AG08395 (cell line): ENCODE measurements at regions not wholly inside any gene's neighbourhood (a gene's known extent, or its start where the extent isn't known, plus 50 kb on each side); places are given as distances from the start of the nearest gene placed in this dataset.
A peak's percentile ranks its signal among the peaks of the same experiment; 100 is the strongest.
"Not testable (repeated sequence)": the region's sequence is repeated elsewhere in the genome, so short reads cannot be mapped to it uniquely, and the experiment has no call there.

Experiments
- DNase-seq: peaks from one replicate; pipeline ENCODE4 v3.0.0; 2012; ENCODE audit warnings: mixed read lengths, low spot score

DNA sequence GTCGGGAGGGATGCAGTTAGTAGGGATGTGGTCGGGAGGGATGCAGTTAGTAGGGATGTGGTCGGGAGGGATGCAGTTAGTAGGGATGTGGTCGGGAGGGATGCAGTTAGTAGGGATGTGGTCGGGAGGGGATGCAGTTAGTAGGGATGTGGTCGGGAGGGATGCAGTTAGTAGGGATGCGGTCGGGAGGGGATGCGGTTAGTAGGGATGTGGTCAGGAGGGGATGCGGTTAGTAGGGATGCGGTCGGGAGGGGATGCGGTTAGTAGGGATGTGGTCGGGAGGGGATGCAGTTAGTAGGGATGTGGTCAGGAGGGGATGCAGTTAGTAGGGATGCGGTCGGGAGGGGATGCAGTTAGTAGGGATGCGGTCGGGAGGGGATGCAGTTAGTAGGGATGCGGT lies 96.2 kb downstream of the BDH1 start:
- DNase-seq, result not testable (repeated sequence)

DNA sequence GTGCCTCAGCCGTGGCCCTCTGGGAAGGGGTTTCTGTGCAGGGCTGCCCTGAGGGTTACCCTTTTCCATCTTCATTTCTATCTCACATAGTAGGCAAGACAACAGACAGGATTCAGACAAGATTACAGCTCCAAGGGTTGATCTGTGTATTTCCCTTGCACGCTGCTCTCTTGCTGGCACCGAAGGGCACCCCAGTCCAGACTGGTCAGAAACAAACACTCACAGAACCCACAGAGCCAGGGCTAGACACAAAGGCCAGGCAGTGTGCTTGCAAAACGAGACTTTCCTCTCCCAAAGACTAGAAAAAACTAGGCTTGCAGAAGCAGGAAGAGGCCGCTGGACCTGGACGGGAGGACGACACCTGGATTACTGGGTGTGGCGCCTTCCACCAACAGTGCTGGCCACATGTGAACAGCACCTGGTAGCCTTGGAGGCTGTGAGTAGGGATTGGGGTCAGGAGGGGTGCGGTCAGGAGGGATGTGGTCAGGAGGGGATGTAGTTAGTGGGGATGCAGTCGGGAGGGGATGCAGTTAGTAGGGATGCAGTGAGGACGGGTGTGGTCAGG lies 96.8 kb downstream of the BDH1 start:
- DNase-seq, result no peak

GRCh38 chr3:197458179-197458707 lies 97.5 kb downstream of the BDH1 start:
- DNase-seq, result no peak

GRCh38 chr3:197456261-197457091 lies 99.3 kb downstream of the BDH1 start:
- peak; percentile 95 for DNase-seq

DNA sequence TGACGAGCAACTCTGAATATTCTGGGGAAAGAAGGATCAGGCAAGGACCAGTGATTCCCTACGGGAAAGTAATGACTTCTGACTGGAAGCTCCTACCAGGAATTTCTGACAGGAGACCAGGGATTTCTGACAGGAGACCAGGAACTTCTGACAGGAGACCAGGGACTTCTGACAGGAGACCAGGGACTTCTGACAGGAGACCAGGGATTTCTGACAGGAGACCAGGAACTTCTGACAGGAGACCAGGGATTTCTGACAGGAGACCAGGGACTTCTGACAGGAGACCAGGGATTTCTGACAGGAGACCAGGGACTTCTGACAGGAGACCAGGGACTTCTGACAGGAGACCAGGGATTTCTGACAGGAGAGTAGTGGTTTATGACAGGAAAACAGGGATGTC lies 100.9 kb downstream of the BDH1 start:
- not testable (repeated sequence) for DNase-seq

DNA sequence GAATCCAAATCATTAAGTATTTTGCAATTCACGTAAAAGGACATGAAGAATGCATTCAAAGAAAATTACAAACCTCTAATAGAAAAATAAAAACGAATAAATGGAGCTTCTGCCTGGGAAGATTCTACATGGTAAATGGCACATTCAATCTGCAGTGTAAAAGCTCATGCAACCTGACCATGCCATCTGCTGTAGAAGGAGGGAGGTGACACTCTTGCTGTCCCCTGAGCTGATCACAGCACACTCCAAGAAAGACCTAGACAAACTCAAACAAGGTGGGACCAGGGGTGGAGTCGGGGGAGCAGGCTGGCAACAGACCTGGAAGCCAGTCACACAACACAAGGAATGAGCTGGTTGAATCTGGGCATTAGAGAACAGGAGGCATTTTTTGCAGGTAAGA lies 101.8 kb downstream of the BDH1 start:
- peak; percentile 28 for DNase-seq

DNA sequence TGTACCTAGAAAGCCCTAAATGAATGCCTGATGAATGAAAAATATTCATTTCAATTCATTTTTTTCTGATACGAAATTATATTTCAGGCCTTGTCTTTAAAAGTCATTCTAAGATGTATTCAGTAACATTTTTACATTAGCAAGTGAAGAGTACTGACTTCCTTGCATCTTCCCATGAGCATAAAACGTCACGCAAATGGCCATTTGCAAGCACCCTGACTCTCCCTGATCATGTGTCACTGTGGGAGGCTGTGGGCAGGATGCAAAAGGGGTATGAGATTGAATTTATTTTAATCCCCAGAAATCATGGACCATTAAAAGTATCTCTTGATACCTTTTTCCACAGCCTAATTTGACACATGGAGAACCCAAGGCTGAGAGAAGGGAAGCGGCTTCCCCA lies 105.0 kb downstream of the BDH1 start:
- no peak for DNase-seq

DNA sequence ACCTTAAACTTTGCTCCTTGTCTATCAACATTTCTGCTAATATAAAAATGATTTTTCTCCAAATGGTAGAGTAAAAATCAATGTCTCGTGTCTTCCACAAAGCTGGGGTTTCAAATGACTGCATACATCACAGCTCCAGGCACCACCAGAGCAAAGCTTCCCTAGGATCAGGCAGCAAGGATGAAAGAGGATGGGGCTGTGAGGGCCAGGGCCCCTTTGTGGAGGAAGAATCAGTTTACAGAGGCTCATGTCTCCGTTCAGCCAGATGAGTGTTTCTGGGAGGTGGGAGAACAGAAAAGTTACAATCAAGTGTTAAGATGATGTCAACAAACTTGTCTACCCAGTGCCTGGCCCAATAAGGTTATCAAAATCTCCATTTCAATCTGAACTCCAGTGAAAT lies 105.5 kb downstream of the BDH1 start:
- DNase-seq, result no peak

- DNase-seq, result not testable (repeated sequence)
These were observed 106.6 kb downstream of the BDH1 start for GRCh38 chr3:197449181-197449580.

- DNase-seq, result not testable (repeated sequence)
These were observed 108.0 kb downstream of the BDH1 start for GRCh38 chr3:197447781-197448180.

DNA sequence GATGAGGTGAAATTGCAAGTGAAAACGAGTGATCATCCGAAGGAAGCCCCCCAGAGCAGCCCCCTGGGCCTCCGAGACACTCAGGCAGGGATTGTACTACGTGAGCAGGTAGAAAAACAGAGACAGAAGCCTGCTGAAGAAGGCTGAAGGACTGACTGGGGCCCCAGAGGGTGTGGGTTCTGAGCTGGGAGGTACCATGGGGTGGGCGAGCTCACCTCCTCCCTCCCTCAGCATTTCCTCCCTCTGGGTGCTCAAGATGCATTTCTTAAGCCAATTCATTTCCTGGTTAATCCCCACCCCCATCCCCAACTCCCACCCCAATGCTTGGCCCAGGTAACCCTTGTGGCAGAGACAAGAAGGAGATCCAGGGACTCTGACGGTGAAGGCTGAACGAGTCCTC lies 108.7 kb downstream of the BDH1 start:
- DNase-seq, result no peak

GRCh38 chr3:197446700-197447056 lies 109.1 kb downstream of the BDH1 start:
- no peak for DNase-seq

DNA sequence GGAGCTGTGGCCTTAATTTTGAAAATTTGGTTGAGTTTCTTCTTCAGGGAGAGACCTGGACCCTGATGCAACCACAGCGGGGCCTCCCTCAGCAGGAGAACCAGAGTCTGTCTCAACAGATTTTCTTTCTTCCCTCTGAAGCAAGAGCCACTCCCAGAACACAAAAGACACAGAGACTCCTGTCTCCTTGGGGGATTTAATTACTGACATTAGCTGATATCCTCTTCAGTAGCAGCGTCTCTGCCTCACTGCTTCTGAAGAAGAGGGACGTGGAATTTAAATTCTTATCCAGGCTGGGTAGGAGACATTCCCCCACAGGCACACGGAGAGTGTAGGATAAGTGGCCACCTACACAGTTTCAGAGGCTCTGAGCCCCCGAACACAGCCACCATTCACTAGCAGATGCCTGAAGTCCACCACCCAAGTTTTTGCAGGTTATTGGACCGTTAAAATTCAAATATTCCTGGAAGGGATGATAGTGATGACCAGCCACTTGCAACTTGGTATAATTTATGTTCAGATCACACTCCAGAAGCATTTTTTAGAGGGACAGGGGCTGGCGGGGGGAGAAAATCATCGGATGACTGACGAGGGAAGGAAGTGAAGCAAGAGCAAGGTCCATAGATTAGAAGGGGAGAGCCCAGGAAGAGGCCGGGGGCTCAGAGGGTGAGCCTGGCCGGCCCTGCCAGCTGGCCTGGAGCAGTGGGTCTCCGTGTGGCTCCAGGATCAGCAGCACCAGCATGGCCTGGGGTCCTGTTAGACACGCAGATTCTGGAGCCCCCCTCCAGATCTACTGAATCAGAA lies 109.7 kb downstream of the BDH1 start:
- DNase-seq, result no peak

GRCh38 chr3:197444793-197445379 lies 110.9 kb downstream of the BDH1 start:
- no peak for DNase-seq

DNA sequence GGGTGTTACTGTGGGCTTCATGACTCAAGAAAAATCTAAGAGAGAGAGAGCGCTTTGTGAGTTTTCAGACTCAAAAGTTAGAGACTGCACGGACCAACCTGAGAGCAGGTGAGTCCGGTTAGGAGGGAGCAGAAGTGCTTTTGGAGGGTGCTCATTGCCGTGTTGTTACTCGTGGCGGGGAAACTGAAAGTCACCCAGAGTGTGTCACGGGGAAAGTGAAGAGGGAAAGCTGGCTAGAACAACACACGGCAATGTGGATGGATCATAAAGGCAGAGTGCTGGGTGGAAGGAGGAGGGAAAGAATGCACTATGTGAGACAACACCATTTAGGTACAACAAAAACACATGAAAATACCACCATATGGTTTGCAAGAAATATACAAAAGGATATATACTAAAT lies 112.3 kb downstream of the BDH1 start:
- no peak for DNase-seq

- DNase-seq, result no peak
These were observed 115.0 kb downstream of the BDH1 start for GRCh38 chr3:197440717-197441303.

DNA sequence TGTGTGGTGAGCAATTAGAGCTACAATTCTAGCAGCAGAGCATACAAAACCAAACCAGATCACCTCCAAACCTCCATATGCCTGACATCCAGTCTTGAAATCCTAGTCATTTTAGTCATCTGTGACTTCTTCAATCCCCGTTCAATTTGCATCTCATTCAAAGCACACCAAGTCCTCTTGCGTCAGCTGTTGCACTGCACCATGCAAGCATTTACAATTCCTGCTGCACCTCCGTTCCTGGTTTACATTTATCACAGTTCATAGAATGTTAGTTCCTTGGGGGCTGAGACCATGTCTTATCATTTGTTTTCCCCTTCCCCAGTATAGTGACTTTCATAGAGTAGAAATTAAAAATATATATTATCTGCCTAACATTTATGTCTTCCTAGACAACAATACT lies 116.9 kb downstream of the BDH1 start:
- DNase-seq, result no peak

- DNase-seq, result no peak
These were observed 120.3 kb downstream of the BDH1 start for GRCh38 chr3:197435426-197435825.

- no peak for DNase-seq
These were observed 120.9 kb downstream of the BDH1 start for GRCh38 chr3:197434830-197435229.

DNA sequence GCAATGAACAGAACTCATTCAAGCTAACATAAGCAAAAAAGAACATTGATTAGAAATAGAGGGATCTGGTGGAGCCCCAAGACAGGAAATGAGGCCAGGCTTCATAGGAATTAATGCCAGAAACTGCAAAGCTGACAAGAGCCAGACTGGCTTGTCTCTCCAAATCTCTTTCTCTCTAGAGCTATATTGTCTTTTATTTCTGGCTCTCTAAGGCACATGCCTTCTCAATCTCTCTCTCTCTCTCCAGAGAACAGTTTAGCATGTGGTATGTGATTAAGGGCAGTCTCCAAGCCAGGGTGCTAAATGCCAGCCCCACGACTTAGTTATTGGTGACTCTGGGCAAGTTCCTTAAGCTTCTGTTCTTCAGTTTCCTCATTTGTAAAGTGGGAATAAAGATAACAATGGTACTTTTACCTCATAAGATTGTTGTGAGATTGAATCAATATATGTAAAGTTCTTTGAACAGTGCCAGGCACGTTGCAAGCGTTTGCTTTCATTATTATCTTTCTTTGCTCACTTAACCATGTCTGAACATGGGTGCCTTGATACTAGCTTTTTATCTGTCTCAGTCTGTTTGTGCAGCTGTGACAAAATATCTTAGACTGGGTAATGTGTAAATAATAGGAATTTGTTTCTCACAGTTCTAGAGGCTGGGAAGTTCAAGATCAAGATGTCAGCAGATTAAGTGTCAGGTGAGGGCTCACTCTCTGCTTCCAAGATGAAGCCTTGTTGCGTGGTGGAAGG lies 123.2 kb downstream of the BDH1 start:
- no peak for DNase-seq

- no peak for DNase-seq
These were observed 124.3 kb downstream of the BDH1 start for GRCh38 chr3:197431346-197431910.
